Epithelial cell of prostate (primary cell): ENCODE measurements at regions not wholly inside any gene's neighbourhood (a gene's known extent, or its start where the extent isn't known, plus 50 kb on each side); places are given as distances from the start of the nearest gene placed in this dataset.
"Not testable (repeated sequence)": the region's sequence is repeated elsewhere in the genome, so short reads cannot be mapped to it uniquely, and the experiment has no call there.

ENCODE experiments used
- DNase-seq: peaks from one replicate; pipeline ENCODE4 v3.0.0-alpha.2; 2011; ENCODE audit warnings: low read depth, low spot score
- H3K27ac ChIP-seq: fragments of 450-650 bp; 2 replicates; pipeline ENCODE4 v1.5.1; 2017; ENCODE audit warnings: mild to moderate bottlenecking

DNA sequence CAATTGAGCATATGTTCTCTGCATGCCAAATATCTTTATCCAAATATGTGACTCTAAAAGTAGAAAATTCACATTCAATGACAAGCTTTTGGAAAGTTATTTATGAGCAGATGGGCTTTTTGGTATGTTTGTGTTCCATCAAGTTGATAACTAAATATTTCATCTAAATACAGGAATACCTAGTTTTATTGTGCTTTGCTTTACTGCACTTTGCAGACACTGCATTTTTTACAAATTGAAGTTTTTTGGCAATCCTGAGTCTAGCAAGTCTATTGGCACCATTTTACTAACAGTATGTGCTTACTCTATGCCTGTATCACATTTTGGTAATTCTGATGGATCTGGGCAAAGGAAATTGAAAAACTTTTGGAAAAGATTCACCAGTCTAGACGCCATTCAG is 133.8 kb downstream of the ATXN7L3B start:
- no peak for DNase-seq
- no peak overlapping the region for H3K27ac ChIP-seq

DNA sequence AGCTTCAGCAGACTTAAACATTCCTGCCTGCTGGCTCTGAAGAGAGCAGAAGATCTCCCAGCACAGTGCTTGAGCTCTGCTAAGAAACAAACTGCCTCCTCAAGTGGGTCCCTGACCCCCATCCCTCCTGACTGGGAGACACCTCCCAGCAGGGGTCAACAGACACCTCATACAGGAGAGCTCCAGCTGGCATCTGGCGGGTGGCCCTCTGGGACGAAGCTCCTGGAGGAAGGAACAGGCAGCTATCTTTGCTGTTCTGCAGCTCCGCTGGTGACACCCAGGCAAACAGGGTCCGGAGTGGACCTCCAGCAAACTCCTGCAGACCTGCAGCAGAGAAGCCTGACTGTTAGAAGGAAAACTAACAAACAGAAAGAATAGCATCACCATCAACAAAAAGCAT is 139.3 kb downstream of the ATXN7L3B start:
- H3K27ac ChIP-seq, DNase-seq: not testable (repeated sequence)

DNA sequence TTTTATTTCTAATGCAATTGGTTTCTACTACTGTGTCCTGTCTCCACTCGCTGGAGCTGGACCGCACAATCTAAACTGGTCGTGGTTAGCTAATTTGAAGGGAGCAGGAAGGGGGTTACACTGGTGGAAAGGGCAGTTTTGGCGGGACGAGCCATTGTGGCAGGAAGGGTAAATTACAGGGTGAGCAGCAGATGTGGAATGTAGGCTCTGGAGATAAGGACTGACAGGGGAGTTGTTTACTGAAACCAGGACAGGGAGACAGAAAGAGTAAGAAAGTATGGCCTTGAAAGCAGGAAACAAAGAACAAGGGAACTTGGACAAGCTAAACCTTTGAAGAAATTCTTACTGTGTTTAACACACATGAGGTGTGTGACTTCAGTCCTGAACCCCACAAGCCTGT is 147.8 kb downstream of the ATXN7L3B start:
- DNase-seq = no peak
- H3K27ac ChIP-seq = no peak overlapping the region

- H3K27ac ChIP-seq = no peak overlapping the region
- DNase-seq = no peak
These were observed 151.5 kb downstream of the ATXN7L3B start for GRCh38 chr12:74689071-74689655.

- H3K27ac ChIP-seq = no peak overlapping the region
- no peak for DNase-seq
These were observed 152.3 kb downstream of the ATXN7L3B start for GRCh38 chr12:74689929-74690328.

DNA sequence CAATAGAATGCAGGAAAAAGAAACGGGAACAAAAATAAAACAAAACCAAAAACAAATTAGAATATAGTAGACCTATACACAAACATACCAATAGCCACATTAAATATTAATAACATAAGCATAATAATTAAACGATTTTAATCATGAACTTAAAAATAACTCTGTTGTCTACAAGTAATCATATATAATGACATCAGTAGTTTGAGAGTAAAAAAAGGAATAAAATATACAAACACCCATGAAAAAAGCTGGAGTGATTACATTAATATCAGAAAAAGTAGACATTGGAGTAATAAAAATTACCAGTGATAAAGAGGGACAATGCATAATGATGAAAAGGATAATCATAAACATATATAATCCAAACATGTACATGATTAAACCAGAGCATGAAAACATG is 181.8 kb downstream of the ATXN7L3B start:
- H3K27ac ChIP-seq = no peak overlapping the region
- DNase-seq = no peak

GRCh38 chr12:74722709-74723108 is 185.1 kb downstream of the ATXN7L3B start:
- DNase-seq = no peak
- no peak overlapping the region for H3K27ac ChIP-seq

DNA sequence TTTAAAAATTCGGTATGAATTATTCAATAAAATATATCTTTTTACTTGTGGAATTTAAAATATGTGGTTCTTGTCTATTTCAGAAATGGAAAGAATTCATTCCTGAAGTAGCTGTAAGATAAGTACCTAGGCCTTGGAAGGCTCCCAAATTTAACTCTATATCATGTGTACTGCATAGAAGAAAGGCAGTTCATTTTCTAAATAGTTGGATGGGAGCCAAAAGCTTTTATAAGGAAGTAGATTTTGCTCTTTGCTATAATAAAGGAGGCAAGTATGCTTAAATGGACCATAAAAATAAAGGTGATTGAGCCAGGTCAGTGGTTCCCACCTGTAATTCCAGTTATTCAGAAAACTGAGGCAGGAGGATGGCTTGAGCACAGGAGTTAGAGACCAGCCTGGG is 187.5 kb downstream of the ATXN7L3B start:
- no peak for DNase-seq
- no peak overlapping the region for H3K27ac ChIP-seq

DNA sequence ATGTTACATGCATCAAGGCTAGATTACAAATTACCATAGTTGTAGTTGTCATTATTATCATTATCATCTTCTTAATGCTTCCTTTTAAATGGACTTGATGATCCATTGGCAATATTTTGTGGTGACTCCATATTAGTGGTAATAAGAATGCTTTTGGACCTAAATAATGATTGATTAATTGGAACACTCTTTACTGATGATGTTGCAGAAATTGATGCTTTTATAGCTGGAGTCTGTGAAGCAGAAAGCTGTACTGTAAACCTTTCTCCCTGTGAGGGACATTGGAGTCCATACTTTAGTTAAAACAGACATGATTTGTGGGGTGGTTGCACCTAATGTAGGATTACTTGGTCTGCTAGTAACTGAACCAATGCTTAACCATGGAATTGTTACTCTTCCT is 190.4 kb downstream of the ATXN7L3B start:
- H3K27ac ChIP-seq = no peak overlapping the region
- DNase-seq = no peak

DNA sequence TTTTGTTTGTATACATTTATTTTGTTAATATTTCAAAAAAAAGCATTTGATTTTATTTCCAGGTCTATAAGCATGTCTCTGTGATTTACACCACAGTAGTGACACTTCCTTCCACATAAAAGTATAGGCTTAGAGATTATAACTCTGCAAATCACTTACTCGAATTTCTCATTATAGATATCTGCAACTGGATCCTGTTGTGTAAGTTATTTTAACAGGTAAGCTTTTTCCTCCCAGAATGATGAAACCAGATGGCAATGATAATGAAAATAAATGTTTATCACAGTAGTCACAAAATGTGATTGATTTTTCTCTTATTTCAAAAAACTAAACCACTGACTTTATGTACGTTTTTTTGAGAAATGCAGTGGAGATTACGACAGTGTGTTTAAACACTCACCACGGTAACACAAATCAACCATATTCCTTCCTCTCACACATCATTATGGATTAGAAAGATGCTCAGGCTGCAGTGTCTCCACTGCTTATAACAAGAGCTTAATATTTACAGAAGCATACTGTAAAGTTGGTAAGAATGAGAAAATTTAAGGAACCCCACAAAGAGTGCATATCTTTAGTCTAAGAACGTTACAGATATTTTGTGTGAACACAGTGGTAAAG is 194.6 kb downstream of the ATXN7L3B start:
- H3K27ac ChIP-seq = no peak overlapping the region
- DNase-seq = no peak

- no peak overlapping the region for H3K27ac ChIP-seq
- DNase-seq = no peak
These were observed 195.2 kb downstream of the ATXN7L3B start for GRCh38 chr12:74732826-74733225.

GRCh38 chr12:74741112-74741511 is 203.5 kb downstream of the ATXN7L3B start:
- DNase-seq = no peak
- no peak overlapping the region for H3K27ac ChIP-seq

- no peak overlapping the region for H3K27ac ChIP-seq
- DNase-seq = no peak
These were observed 209.7 kb downstream of the ATXN7L3B start for GRCh38 chr12:74747305-74747704.

DNA sequence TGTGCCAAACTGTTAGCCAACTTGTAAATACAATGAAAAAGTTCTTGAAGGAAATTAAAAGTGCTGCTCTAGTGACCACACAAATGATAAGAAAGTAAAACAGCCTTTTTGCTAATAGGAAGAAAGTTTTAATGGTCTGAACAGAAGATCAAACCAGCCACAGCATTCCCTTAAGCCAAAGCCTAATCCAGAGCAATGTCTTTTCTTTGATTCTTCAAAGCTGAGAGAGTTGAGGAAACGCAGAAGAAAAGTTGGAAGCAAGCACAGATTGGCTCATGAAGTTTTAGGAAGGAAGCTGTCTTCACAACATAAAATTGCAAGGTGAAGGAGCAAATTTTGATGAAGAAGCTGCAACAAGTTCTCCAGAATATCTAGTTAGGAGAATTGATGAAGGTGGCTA is 213.8 kb downstream of the ATXN7L3B start:
- no peak for DNase-seq
- H3K27ac ChIP-seq = no peak overlapping the region

- no peak for DNase-seq
- H3K27ac ChIP-seq = no peak overlapping the region
These were observed 214.6 kb downstream of the ATXN7L3B start for GRCh38 chr12:74752215-74752614.

DNA sequence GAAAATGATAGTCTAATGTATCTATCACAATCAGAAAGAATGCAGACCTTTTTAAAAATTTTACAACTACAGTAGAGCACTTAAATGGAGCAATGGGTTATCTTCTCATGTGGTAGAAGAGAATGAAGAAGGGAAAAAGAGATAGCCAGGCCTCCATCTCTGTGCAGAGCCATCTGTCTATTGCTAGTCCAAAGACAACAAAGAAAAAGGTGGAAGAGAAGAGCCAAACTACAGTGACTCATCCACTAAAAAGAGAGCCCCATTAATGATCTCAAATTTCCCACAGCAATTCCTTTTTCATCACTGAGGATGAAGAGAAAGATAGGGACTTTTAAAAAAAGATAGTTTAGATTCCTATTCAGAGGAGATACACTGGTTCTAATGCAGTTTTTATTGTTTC is 232.9 kb downstream of the ATXN7L3B start:
- no peak for DNase-seq
- H3K27ac ChIP-seq = no peak overlapping the region

DNA sequence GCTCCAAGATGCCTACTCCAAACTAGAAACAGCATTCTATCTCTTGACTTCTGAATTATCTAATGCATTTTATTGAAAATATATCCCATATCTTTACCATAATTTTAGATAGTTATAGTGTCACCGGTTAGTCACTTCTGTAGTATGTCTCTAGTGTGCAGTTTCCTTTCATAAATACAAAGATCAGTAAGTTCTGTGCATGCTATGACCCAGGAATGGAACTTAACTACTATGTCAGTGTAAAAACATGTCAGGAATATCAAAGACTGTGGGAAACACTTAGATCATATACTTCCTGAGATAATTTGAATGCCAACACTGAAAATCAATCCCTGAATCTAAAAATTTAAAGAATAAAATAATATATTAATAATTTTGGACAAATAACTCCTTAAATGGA is 237.6 kb downstream of the ATXN7L3B start:
- H3K27ac ChIP-seq = no peak overlapping the region
- DNase-seq = no peak

DNA sequence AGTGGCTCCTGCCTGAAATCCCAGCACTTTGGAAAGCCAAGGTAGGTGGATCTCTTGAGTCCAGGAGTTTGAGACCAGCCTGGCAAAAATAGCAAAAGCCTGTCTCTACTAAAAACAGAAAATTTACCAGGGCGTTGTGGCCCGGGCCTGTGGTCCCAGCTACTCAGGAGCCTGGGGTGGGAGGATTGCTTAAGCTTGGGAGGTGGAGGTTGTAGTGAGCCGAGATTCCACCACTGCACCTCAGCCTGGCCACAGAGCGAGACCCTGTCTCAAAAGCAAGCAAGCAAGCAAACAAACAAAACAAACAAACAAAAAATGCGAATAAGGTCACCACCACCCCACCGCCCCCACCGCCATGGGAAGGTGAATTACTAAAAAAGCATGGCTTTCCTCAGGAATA is 238.7 kb downstream of the ATXN7L3B start:
- DNase-seq = no peak
- H3K27ac ChIP-seq = no peak overlapping the region

- no peak for DNase-seq
- no peak overlapping the region for H3K27ac ChIP-seq
These were observed 242.7 kb downstream of the ATXN7L3B start for GRCh38 chr12:74780182-74780849.

- not testable (repeated sequence) for DNase-seq, H3K27ac ChIP-seq
These were observed 243.2 kb downstream of the ATXN7L3B start for GRCh38 chr12:74780850-74781241.

DNA sequence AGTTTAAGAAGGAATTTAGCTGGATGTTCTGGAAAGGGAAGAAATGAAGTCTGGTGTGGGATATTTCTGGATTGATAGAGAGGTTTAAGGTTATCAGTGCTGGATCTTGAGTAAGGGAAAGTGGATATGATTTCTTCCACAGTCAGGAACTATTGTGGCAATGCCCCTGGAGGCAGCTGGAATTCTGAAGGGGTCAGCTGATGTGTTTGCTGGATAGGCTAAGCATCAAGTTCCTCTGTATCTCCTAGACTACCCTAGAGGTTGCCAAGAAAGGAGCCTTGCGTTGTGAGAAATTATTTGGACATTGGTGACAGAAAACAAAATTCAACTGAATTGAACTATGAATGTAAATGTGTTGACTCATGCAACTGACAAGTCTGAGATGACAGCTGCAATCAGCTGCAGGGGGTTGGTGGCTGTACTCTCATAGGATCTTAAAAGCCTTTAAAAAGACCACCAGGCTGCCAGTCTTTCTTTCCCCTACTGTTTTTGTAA is 244.4 kb downstream of the ATXN7L3B start:
- no peak overlapping the region for H3K27ac ChIP-seq
- DNase-seq = no peak

GRCh38 chr12:74790931-74791330 is 253.3 kb downstream of the ATXN7L3B start:
- H3K27ac ChIP-seq = no peak overlapping the region
- no peak for DNase-seq
